Progenitor cell of endocrine pancreas (in vitro differentiated cells): ENCODE measurements at regions not wholly inside any gene's neighbourhood (a gene's known extent, or its start where the extent isn't known, plus 50 kb on each side); places are given as distances from the start of the nearest gene placed in this dataset.

Experiments
- DNase-seq: peaks from one replicate; pipeline ENCODE4 v3.0.0; 2021; ENCODE audit warnings: low spot score; ENCODE audit not compliant: unreplicated experiment
- H3K27ac Mint-ChIP-seq: 2 replicates; pipeline ENCODE4 v1.8.0; 2021; ENCODE audit warnings: mild to moderate bottlenecking, moderate library complexity, mixed read lengths
- H3K27me3 Mint-ChIP-seq: 2 replicates; pipeline ENCODE4 v1.8.0; 2021; ENCODE audit warnings: mixed read lengths
- H3K36me3 Mint-ChIP-seq: 2 replicates; pipeline ENCODE4 v1.8.0; 2022; ENCODE audit warnings: mixed read lengths; ENCODE audit not compliant: insufficient read depth
- H3K4me1 Mint-ChIP-seq: 2 replicates; pipeline ENCODE4 v1.8.0; 2021; ENCODE audit warnings: low read depth, mixed read lengths
- H3K4me3 Mint-ChIP-seq: 2 replicates; pipeline ENCODE4 v1.8.0; 2021; ENCODE audit warnings: low read depth, mild to moderate bottlenecking, moderate library complexity, mixed read lengths
- H3K9me3 Mint-ChIP-seq: 2 replicates; pipeline ENCODE4 v1.8.0; 2021; ENCODE audit warnings: low read depth, mixed read lengths
- CTCF ChIP-seq: fragments of 200-600 bp; sonication (generic); IDR thresholded peaks from one replicate; pipeline ENCODE4 v1.5.0; 2021; ENCODE audit warnings: antibody characterized with exemption, mild to moderate bottlenecking; ENCODE audit not compliant: unreplicated experiment

GRCh38 chr2:19656011-19656410 is 245.8 kb downstream of the TTC32 start:
- Mint-ChIP-seq H3K4me3 (no peak overlapping the region), H3K4me1 (no peaks in the 10 kb centered on the region), H3K27me3 (peaks cover 2% of the 10 kb centered on the region), H3K36me3 (no peaks in the 10 kb centered on the region), H3K27ac (no peak overlapping the region), H3K9me3 (no peaks in the 10 kb centered on the region)
- no peak for TF ChIP-seq CTCF
- no peak for DNase-seq

- Mint-ChIP-seq H3K36me3 (no peaks in the 10 kb centered on the region), H3K4me3 (no peak overlapping the region), H3K9me3 (no peaks in the 10 kb centered on the region), H3K27me3 (peaks cover 2% of the 10 kb centered on the region), H3K27ac (no peak overlapping the region), H3K4me1 (no peaks in the 10 kb centered on the region)
- no peak for DNase-seq
- TF ChIP-seq CTCF, result no peak
Measured at GRCh38 chr2:19654310-19655090, 247.3 kb downstream of the TTC32 start.

- TF ChIP-seq CTCF, result no peak
- H3K4me1 Mint-ChIP-seq, result no peaks in the 10 kb centered on the region
- no peaks in the 10 kb centered on the region for H3K9me3 Mint-ChIP-seq
- H3K4me3 Mint-ChIP-seq, result no peak overlapping the region
- H3K27ac Mint-ChIP-seq, result no peak overlapping the region
- DNase-seq, result no peak
- H3K27me3 Mint-ChIP-seq, result peaks cover 2% of the 10 kb centered on the region
- H3K36me3 Mint-ChIP-seq, result no peaks in the 10 kb centered on the region
Measured at GRCh38 chr2:19653509-19653908, 248.3 kb downstream of the TTC32 start.

- Mint-ChIP-seq H3K27ac (no peak overlapping the region), H3K27me3 (peaks cover 2% of the 10 kb centered on the region), H3K36me3 (no peaks in the 10 kb centered on the region), H3K9me3 (no peaks in the 10 kb centered on the region), H3K4me1 (no peaks in the 10 kb centered on the region), H3K4me3 (no peak overlapping the region)
- no peak for DNase-seq
- no peak for TF ChIP-seq CTCF
Measured at GRCh38 chr2:19652811-19653210, 249.0 kb downstream of the TTC32 start.

- H3K4me1 Mint-ChIP-seq, result peaks cover 7% of the 10 kb centered on the region
- no peak overlapping the region for H3K4me3 Mint-ChIP-seq
- no peaks in the 10 kb centered on the region for H3K9me3 Mint-ChIP-seq
- H3K27me3 Mint-ChIP-seq, result peaks cover 2% of the 10 kb centered on the region
- DNase-seq, result no peak
- no peak overlapping the region for H3K27ac Mint-ChIP-seq
- no peaks in the 10 kb centered on the region for H3K36me3 Mint-ChIP-seq
- TF ChIP-seq CTCF, result no peak
Measured at GRCh38 chr2:19651466-19651865, 250.3 kb downstream of the TTC32 start.
